GM12878 (cell line): ENCODE measurements at regions not wholly inside any gene's neighbourhood (a gene's known extent, or its start where the extent isn't known, plus 50 kb on each side); places are given as distances from the start of the nearest gene placed in this dataset.

Experiments used
- ATF7 ChIP-seq: fragments of 450-650 bp; IDR thresholded peaks from 2 replicates; pipeline ENCODE4 v1.6.1; 2016; ENCODE audit warnings: low read depth, mild to moderate bottlenecking
- CEBPB ChIP-seq, 2 experiments: fragments of 150-350 bp in 1 of 2; IDR thresholded peaks; 2 replicates each; pipeline ENCODE4 v1.6.1; 2012 to 2014; ENCODE audit warnings: low read depth in 2 of 2, low read length in 2 of 2, borderline replicate concordance in 1 of 2, inconsistent platforms in 1 of 2
- CTCF ChIP-seq, 3 experiments: IDR thresholded peaks in 2 of 3; conservative IDR thresholded peaks in 1 of 3; 2 replicates each; pipeline ENCODE4 v1.5.1; 2011; ENCODE audit warnings: low read depth in 3 of 3, low read length in 3 of 3, mild to moderate bottlenecking in 3 of 3, control low read depth in 2 of 3, moderate library complexity in 2 of 3, inconsistent platforms in 1 of 3, mixed read lengths in 1 of 3; ENCODE audit not compliant: control insufficient read depth in 2 of 3, insufficient read depth in 1 of 3; ENCODE audit errors: extremely low read depth in 1 of 3
- GABPA ChIP-seq: IDR thresholded peaks from 2 replicates; pipeline ENCODE4 v1.6.1; 2014; ENCODE audit warnings: antibody characterized with exemption, low read depth, mild to moderate bottlenecking, inconsistent platforms
- NR2C2 ChIP-seq: IDR thresholded peaks from 2 replicates; pipeline ENCODE4 v1.6.1; 2011; ENCODE audit warnings: borderline replicate concordance, low read depth; ENCODE audit not compliant: control insufficient read depth, insufficient read length
- POLR2A ChIP-seq: IDR thresholded peaks from 2 replicates; pipeline ENCODE4 v1.6.1; 2011; ENCODE audit warnings: low read depth, mild to moderate bottlenecking, low read length
- POLR2AphosphoS5 ChIP-seq: IDR thresholded peaks from 2 replicates; pipeline ENCODE4 v1.6.1; 2011; ENCODE audit warnings: mild to moderate bottlenecking, low read length, inconsistent platforms
- SREBF2 ChIP-seq: IDR thresholded peaks from 2 replicates; pipeline ENCODE4 v1.6.1; 2012; ENCODE audit warnings: mild to moderate bottlenecking, low read length
- STAT1 ChIP-seq: fragments of 450-650 bp; conservative IDR thresholded peaks from 2 replicates; pipeline ENCODE4 v1.6.1; 2014; ENCODE audit warnings: antibody characterized with exemption, mild to moderate bottlenecking
- SUZ12 ChIP-seq: fragments of 200-600 bp; sonication (generic); IDR thresholded peaks from one replicate; pipeline ENCODE4 v1.6.1; 2018; ENCODE audit warnings: antibody characterized with exemption, mild to moderate bottlenecking; ENCODE audit not compliant: unreplicated experiment

DNA sequence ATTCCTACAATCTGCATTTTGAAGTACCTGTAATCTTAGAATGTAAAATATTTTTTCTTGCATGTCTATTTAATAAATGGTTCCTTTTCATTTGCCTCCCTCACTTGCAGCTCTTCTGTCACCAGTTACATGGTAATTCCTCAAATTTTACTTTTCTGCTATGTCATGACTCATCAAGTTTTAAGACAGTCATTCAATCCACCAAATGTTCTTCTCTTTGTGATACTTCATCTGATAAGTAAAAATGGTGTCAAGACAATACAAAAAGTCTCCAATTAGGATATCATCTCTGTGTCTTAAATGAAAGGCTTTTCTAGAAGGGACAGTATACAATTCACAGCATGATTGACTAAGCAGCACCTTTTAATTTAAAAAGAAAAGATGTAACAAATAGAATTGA, 104.9 kb upstream of the FTMT start:
- TF ChIP-seq CTCF (IDR thresholded peaks at IDR 0.05 in 2 of 3, conservative IDR thresholded peaks at IDR 0.05 in 1 of 3; ENCODE audit: control insufficient read depth in 2 of 3, extremely low read depth in 1 of 3, insufficient read depth in 1 of 3, low read depth in 3 of 3, low read length in 3 of 3) (no peak), SUZ12 (no peak), SREBF2 (no peak), POLR2A (no peak), ATF7 (no peak), GABPA (no peak), NR2C2 (no peak), STAT1 (no peak), POLR2AphosphoS5 (no peak), CEBPB (IDR thresholded peaks at IDR 0.05; ENCODE audit: borderline replicate concordance in 1 of 2, low read depth in 2 of 2, low read length in 2 of 2) (no peak)
